Smooth muscle cell (in vitro differentiated cells): ENCODE measurements at regions not wholly inside any gene's neighbourhood (a gene's known extent, or its start where the extent isn't known, plus 50 kb on each side); places are given as distances from the start of the nearest gene placed in this dataset.
A peak's percentile ranks its signal among the peaks of the same experiment; 100 is the strongest.

Experiments used
- DNase-seq: peaks from one replicate; lab custom pipeline; 2025; ENCODE audit not compliant: unreplicated experiment; lab: John Stamatoyannopoulos, UW
- H2AFZ ChIP-seq: fragments of 200-600 bp; sonication (generic); 2 replicates; pipeline ENCODE4 v1.6.0; 2016; ENCODE audit warnings: antibody characterized with exemption, low read depth, mild to moderate bottlenecking
- H3F3A ChIP-seq: fragments of 200-600 bp; sonication (generic); 2 replicates; pipeline ENCODE4 v1.6.0; 2017; ENCODE audit warnings: antibody characterized with exemption, low read depth
- H3K27ac ChIP-seq: fragments of 200-600 bp; sonication (generic); 2 replicates; pipeline ENCODE4 v1.5.1; 2016; ENCODE audit warnings: low read depth, mild to moderate bottlenecking
- H3K27me3 ChIP-seq: fragments of 200-600 bp; sonication (generic); 2 replicates; pipeline ENCODE4 v1.6.1; 2016; ENCODE audit warnings: low read depth, mild to moderate bottlenecking
- H3K36me3 ChIP-seq: fragments of 200-600 bp; sonication (generic); 2 replicates; pipeline ENCODE4 v1.5.1; 2016; ENCODE audit warnings: low read depth
- H3K4me1 ChIP-seq: fragments of 200-600 bp; sonication (generic); 2 replicates; pipeline ENCODE4 v1.5.1; 2016; ENCODE audit warnings: low read depth
- H3K4me2 ChIP-seq: fragments of 200-600 bp; sonication (generic); 2 replicates; pipeline ENCODE4 v1.6.0; 2016; ENCODE audit warnings: mild to moderate bottlenecking
- H3K4me3 ChIP-seq: fragments of 200-600 bp; sonication (generic); 2 replicates; pipeline ENCODE4 v1.5.1; 2016; ENCODE audit warnings: mild to moderate bottlenecking
- H3K79me2 ChIP-seq: fragments of 200-600 bp; sonication (generic); 2 replicates; pipeline ENCODE4 v1.6.0; 2016; ENCODE audit warnings: low read depth, mild to moderate bottlenecking
- H3K9ac ChIP-seq: fragments of 200-600 bp; sonication (generic); 2 replicates; pipeline ENCODE4 v1.6.0; 2016; ENCODE audit warnings: low read depth
- H3K9me3 ChIP-seq: fragments of 200-600 bp; sonication (generic); replicated peaks from 2 replicates; pipeline ENCODE4 v1.5.1; 2016; ENCODE audit warnings: low read depth
- H4K20me1 ChIP-seq: fragments of 200-600 bp; sonication (generic); 2 replicates; pipeline ENCODE4 v1.6.0; 2016; ENCODE audit warnings: low read depth
- CTCF ChIP-seq: fragments of 200-600 bp; sonication (generic); IDR thresholded peaks from 2 replicates; pipeline ENCODE4 v1.5.1; 2017; ENCODE audit warnings: borderline replicate concordance, mild to moderate bottlenecking, antibody characterized with exemption; ENCODE audit not compliant: insufficient read depth, poor library complexity, severe bottlenecking
- WGBS: methylation state at CpG from one replicate; pipeline ENCODE4 v1.1.7; 2016; ENCODE audit warnings: low lambda C conversion rate; 5-methylcytosine and 5-hydroxymethylcytosine counted together

GRCh38 chr1:59219916-59220315 is 77.0 kb upstream of the FGGY start:
- no peak overlapping the region for H3K4me2 ChIP-seq
- H3K9ac ChIP-seq = no peak overlapping the region
- no peaks in the 10 kb centered on the region for H3K27me3 ChIP-seq
- H3F3A ChIP-seq = no peaks in the 10 kb centered on the region
- DNase-seq = no peak
- no peaks in the 10 kb centered on the region for H3K9me3 ChIP-seq
- WGBS = 94% methylated on average over 2 of the region's 2 CpGs
- no peaks in the 10 kb centered on the region for H3K36me3 ChIP-seq
- TF ChIP-seq CTCF = no peak
- no peak overlapping the region for H3K4me3 ChIP-seq
- H3K27ac ChIP-seq = no peak overlapping the region
- no peaks in the 10 kb centered on the region for H3K79me2 ChIP-seq
- H3K4me1 ChIP-seq = no peaks in the 10 kb centered on the region
- no peaks in the 10 kb centered on the region for H4K20me1 ChIP-seq
- no peak overlapping the region for H2AFZ ChIP-seq

- Histone ChIP-seq H3K36me3 (no peaks in the 10 kb centered on the region), H3K79me2 (no peaks in the 10 kb centered on the region), H2AFZ (no peak overlapping the region), H3K4me3 (no peak overlapping the region), H4K20me1 (no peaks in the 10 kb centered on the region), H3K4me2 (no peak overlapping the region), H3K9ac (no peak overlapping the region), H3K9me3 (no peaks in the 10 kb centered on the region), H3K27me3 (no peaks in the 10 kb centered on the region), H3K27ac (no peak overlapping the region), H3F3A (no peaks in the 10 kb centered on the region), H3K4me1 (no peaks in the 10 kb centered on the region)
- 82% methylated on average over 5 of the region's 5 CpGs for WGBS
- no peak for DNase-seq
- no peak for TF ChIP-seq CTCF
These were observed 76.5 kb upstream of the FGGY start for GRCh38 chr1:59220356-59220755.

- Histone ChIP-seq H3K79me2 (no peaks in the 10 kb centered on the region), H3K4me1 (no peaks in the 10 kb centered on the region), H4K20me1 (no peaks in the 10 kb centered on the region), H3K36me3 (no peaks in the 10 kb centered on the region), H3K4me2 (no peak overlapping the region), H3K9ac (no peak overlapping the region), H3K27me3 (no peaks in the 10 kb centered on the region), H3K4me3 (no peak overlapping the region), H2AFZ (no peak overlapping the region), H3K27ac (no peak overlapping the region), H3K9me3 (no peaks in the 10 kb centered on the region), H3F3A (no peaks in the 10 kb centered on the region)
- DNase-seq = no peak
- WGBS = 84% methylated on average over 2 of the region's 2 CpGs
- no peak for TF ChIP-seq CTCF
These were observed 73.7 kb upstream of the FGGY start for GRCh38 chr1:59223198-59223597.

GRCh38 chr1:59223989-59224634 is 72.8 kb upstream of the FGGY start:
- WGBS = 35% methylated on average over 3 of the region's 3 CpGs
- no peaks in the 10 kb centered on the region for H3K27me3 ChIP-seq
- H4K20me1 ChIP-seq = no peaks in the 10 kb centered on the region
- no peaks in the 10 kb centered on the region for H3K36me3 ChIP-seq
- H3K27ac ChIP-seq = no peak overlapping the region
- H2AFZ ChIP-seq = peak overlapping the region; percentile 44
- H3K9ac ChIP-seq = no peak overlapping the region
- no peak overlapping the region for H3K4me3 ChIP-seq
- no peaks in the 10 kb centered on the region for H3K4me1 ChIP-seq
- no peak for DNase-seq
- no peaks in the 10 kb centered on the region for H3F3A ChIP-seq
- H3K9me3 ChIP-seq = no peaks in the 10 kb centered on the region
- TF ChIP-seq CTCF = no peak
- H3K4me2 ChIP-seq = no peak overlapping the region
- no peaks in the 10 kb centered on the region for H3K79me2 ChIP-seq
